ENCODE measurements at regions not wholly inside any gene's neighbourhood (a gene's known extent, or its start where the extent isn't known, plus 50 kb on each side); places are given as distances from the start of the nearest gene placed in this dataset.

GRCh38 chr13:106011600-106011999 is 523.9 kb downstream of the EFNB2 start:
- no peak for DNase-seq

GRCh38 chr13:106010836-106011235 is 524.6 kb downstream of the EFNB2 start:
- DNase-seq = no peak

GRCh38 chr13:106008540-106008939 is 526.9 kb downstream of the EFNB2 start:
- no peak for DNase-seq

- no peak for DNase-seq
These were observed 528.3 kb downstream of the EFNB2 start for GRCh38 chr13:106007156-106007555.

GRCh38 chr13:106003651-106004050 is 531.8 kb downstream of the EFNB2 start:
- DNase-seq = peak; percentile 4

- DNase-seq = no peak
These were observed 534.0 kb downstream of the EFNB2 start for GRCh38 chr13:106001443-106001842.

GRCh38 chr13:105997581-105998550 is 537.6 kb downstream of the EFNB2 start:
- no peak for DNase-seq

GRCh38 chr13:105996391-105997025 is 539.0 kb downstream of the EFNB2 start:
- no peak for DNase-seq

GRCh38 chr13:105994340-105994739 is 541.1 kb downstream of the EFNB2 start:
- DNase-seq = no peak

- peak; percentile 63 for DNase-seq
These were observed 543.7 kb downstream of the EFNB2 start for GRCh38 chr13:105991622-105992277.

GRCh38 chr13:105991131-105991530 is 544.3 kb downstream of the EFNB2 start:
- DNase-seq = no peak

- DNase-seq = no peak
These were observed 545.1 kb downstream of the EFNB2 start for GRCh38 chr13:105990256-105990958.

GRCh38 chr13:105984646-105985045 is 550.8 kb downstream of the EFNB2 start:
- DNase-seq = no peak

GRCh38 chr13:105984236-105984635 is 551.2 kb downstream of the EFNB2 start:
- no peak for DNase-seq

GRCh38 chr13:105982219-105982930 is 553.1 kb downstream of the EFNB2 start:
- peak; percentile 38 for DNase-seq

- DNase-seq = peak; percentile 21
These were observed 556.1 kb downstream of the EFNB2 start for GRCh38 chr13:105979131-105980011.

- DNase-seq = no peak
These were observed 561.1 kb downstream of the EFNB2 start for GRCh38 chr13:105974380-105974779.

- no peak for DNase-seq
These were observed 562.5 kb downstream of the EFNB2 start for GRCh38 chr13:105972811-105973590.

- peak; percentile 53 for DNase-seq
These were observed 563.1 kb downstream of the EFNB2 start for GRCh38 chr13:105972306-105972721.

GRCh38 chr13:105971738-105972137 is 563.7 kb downstream of the EFNB2 start:
- DNase-seq = peak; percentile 10

Data from DMS153 (cell line).